ENCODE measurements at regions not wholly inside any gene's neighbourhood (a gene's known extent, or its start where the extent isn't known, plus 50 kb on each side); places are given as distances from the start of the nearest gene placed in this dataset.

DNA sequence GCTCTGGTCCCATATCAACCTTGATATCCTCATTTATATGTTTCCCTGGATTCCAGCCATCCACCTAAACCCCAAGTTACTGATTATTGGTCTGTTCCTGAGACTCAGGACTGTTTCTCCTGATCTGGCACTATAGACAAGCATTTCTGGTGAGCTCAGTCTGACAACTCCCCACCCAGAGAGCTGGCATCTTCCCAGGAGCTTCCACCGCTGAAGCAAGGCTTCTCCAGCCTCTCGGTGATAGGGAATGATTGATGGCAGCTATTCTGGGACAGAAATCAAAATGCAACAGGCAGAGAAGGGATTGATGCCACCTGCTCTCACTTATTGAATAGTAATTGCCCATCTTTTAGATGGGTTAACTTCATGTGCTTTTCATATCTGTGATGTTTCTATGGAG is 169.7 kb upstream of the GGTLC1 start:
- no peak overlapping the region for H3K4me3 ChIP-seq (ENCODE audit: low read length in 2 of 2)
- H3K27me3 ChIP-seq (ENCODE audit: control insufficient read depth in 1 of 2, insufficient read depth in 2 of 2, low read length in 2 of 2) = peaks cover 0 to 3% of the 10 kb centered on the region in 2 donors
- H3K9me3 ChIP-seq (ENCODE audit: control insufficient read depth in 2 of 2, low read length in 2 of 2) = no peaks in the 10 kb centered on the region
- no peaks in the 10 kb centered on the region for H3K4me1 ChIP-seq (ENCODE audit: control insufficient read depth, insufficient read depth, low read length)
- H3K36me3 ChIP-seq (ENCODE audit: control insufficient read depth in 2 of 2, insufficient read depth in 2 of 2, low read length in 2 of 2) = no peaks in the 10 kb centered on the region
- H3K9ac ChIP-seq (ENCODE audit: low read length in 2 of 2) = no peak overlapping the region
- H3K27ac ChIP-seq (ENCODE audit: low read length) = no peak overlapping the region

DNA sequence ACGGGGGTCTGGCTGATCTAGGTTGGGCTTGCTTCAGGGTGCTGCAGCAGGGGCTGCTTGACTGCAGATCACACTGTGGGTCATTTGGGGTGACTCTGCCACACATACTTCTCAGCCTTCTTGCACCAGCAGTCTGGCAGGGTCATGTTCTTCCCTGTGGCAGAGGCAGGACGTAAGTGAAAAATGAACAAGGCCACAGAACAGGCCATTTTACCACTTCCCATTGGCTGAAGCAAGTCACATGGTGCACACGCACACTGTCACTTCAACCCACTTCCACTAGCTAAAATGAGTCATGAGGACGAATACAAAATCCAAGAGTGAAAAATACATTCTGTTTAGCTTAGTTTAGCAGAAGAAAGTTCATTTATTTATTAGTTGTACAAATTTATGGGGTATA is 168.6 kb upstream of the GGTLC1 start:
- no peaks in the 10 kb centered on the region for H3K36me3 ChIP-seq (ENCODE audit: control insufficient read depth in 2 of 2, insufficient read depth in 2 of 2, low read length in 2 of 2)
- no peaks in the 10 kb centered on the region for H3K9me3 ChIP-seq (ENCODE audit: control insufficient read depth in 2 of 2, low read length in 2 of 2)
- H3K27ac ChIP-seq (ENCODE audit: low read length) = no peak overlapping the region
- H3K4me1 ChIP-seq (ENCODE audit: control insufficient read depth, insufficient read depth, low read length) = no peaks in the 10 kb centered on the region
- H3K4me3 ChIP-seq (ENCODE audit: low read length in 2 of 2) = no peak overlapping the region
- H3K9ac ChIP-seq (ENCODE audit: low read length in 2 of 2) = no peak overlapping the region
- peaks cover 0 to 3% of the 10 kb centered on the region in 2 donors for H3K27me3 ChIP-seq (ENCODE audit: control insufficient read depth in 1 of 2, insufficient read depth in 2 of 2, low read length in 2 of 2)

- Histone ChIP-seq H3K36me3 (ENCODE audit: control insufficient read depth in 2 of 2, insufficient read depth in 2 of 2, low read length in 2 of 2) (no peaks in the 10 kb centered on the region), H3K27ac (ENCODE audit: low read length) (no peak overlapping the region), H3K27me3 (ENCODE audit: control insufficient read depth in 1 of 2, insufficient read depth in 2 of 2, low read length in 2 of 2) (peaks cover 0 to 4% of the 10 kb centered on the region in 2 donors), H3K9ac (ENCODE audit: low read length in 2 of 2) (no peak overlapping the region), H3K9me3 (ENCODE audit: control insufficient read depth in 2 of 2, low read length in 2 of 2) (peaks cover 5 to 6% of the 10 kb centered on the region in 2 donors), H3K4me3 (ENCODE audit: low read length in 2 of 2) (no peak overlapping the region), H3K4me1 (ENCODE audit: control insufficient read depth, insufficient read depth, low read length) (no peaks in the 10 kb centered on the region)
Observed at GRCh38 chr20:24153101-24154040, 164.8 kb upstream of the GGTLC1 start.

GRCh38 chr20:24151621-24152294 is 163.2 kb upstream of the GGTLC1 start:
- H3K27ac ChIP-seq (ENCODE audit: low read length) = no peak overlapping the region
- no peak overlapping the region for H3K4me3 ChIP-seq (ENCODE audit: low read length in 2 of 2)
- peaks cover 0 to 4% of the 10 kb centered on the region in 2 donors for H3K27me3 ChIP-seq (ENCODE audit: control insufficient read depth in 1 of 2, insufficient read depth in 2 of 2, low read length in 2 of 2)
- peaks cover 5 to 7% of the 10 kb centered on the region in 2 donors for H3K9me3 ChIP-seq (ENCODE audit: control insufficient read depth in 2 of 2, low read length in 2 of 2)
- H3K4me1 ChIP-seq (ENCODE audit: control insufficient read depth, insufficient read depth, low read length) = no peaks in the 10 kb centered on the region
- no peak overlapping the region for H3K9ac ChIP-seq (ENCODE audit: low read length in 2 of 2)
- H3K36me3 ChIP-seq (ENCODE audit: control insufficient read depth in 2 of 2, insufficient read depth in 2 of 2, low read length in 2 of 2) = no peaks in the 10 kb centered on the region

DNA sequence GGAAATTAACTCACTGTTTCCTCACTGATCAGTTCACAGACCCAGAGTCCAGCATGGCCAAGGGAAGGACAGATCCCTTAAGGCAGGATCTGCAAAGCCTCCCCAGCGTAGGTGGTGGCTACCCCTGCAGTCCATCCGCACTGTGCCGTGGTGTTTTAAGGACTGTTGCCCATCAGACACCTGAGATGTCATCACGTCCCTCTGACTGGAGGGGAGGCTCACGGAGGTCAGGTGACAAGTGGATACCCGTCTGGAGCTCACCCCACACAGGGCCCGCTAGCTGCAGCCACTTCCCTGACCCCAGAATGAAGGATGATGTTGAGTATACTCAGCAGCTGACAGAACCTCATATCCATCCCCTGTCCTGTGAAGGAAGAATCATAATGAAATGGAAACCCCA is 161.8 kb upstream of the GGTLC1 start:
- H3K9me3 ChIP-seq (ENCODE audit: control insufficient read depth in 2 of 2, low read length in 2 of 2) = peaks cover 5 to 7% of the 10 kb centered on the region in 2 donors

DNA sequence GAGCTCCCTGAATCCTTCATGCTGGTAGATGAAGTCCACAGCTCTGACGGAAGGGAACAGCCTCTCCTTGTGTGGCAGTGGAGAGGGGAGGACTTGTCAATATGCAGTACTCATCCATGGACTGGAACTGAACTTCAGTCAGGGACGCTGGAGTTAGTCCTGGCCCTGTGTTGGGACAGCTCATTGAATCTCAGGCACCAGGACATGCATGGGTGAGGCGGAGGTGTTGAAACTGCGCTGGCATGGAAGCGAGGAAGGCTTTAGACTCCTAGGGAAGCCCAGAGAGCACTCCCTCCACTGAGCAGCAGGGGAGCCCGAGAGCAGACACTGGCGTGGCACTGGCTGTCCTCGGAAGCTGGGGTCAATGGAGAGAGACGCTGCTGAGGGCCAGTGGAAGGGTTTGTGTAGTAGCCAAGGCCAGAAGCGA is 161.3 kb upstream of the GGTLC1 start:
- H3K27ac ChIP-seq (ENCODE audit: low read length) = no peak overlapping the region
- no peak overlapping the region for H3K4me3 ChIP-seq (ENCODE audit: low read length in 2 of 2)
- peaks cover 5 to 7% of the 10 kb centered on the region in 2 donors for H3K9me3 ChIP-seq (ENCODE audit: control insufficient read depth in 2 of 2, low read length in 2 of 2)
- no peaks in the 10 kb centered on the region for H3K36me3 ChIP-seq (ENCODE audit: control insufficient read depth in 2 of 2, insufficient read depth in 2 of 2, low read length in 2 of 2)
- H3K4me1 ChIP-seq (ENCODE audit: control insufficient read depth, insufficient read depth, low read length) = no peaks in the 10 kb centered on the region
- H3K9ac ChIP-seq (ENCODE audit: low read length in 2 of 2) = no peak overlapping the region
- H3K27me3 ChIP-seq (ENCODE audit: control insufficient read depth in 1 of 2, insufficient read depth in 2 of 2, low read length in 2 of 2) = peaks cover 0 to 4% of the 10 kb centered on the region in 2 donors

More for the DNA sequence above, 161.8 kb upstream of the GGTLC1 start:
- H3K27me3 ChIP-seq (ENCODE audit: control insufficient read depth in 1 of 2, insufficient read depth in 2 of 2, low read length in 2 of 2) = peaks cover 0 to 4% of the 10 kb centered on the region in 2 donors
- no peak overlapping the region for H3K27ac ChIP-seq (ENCODE audit: low read length)
- H3K4me1 ChIP-seq (ENCODE audit: control insufficient read depth, insufficient read depth, low read length) = no peaks in the 10 kb centered on the region
- no peak overlapping the region for H3K9ac ChIP-seq (ENCODE audit: low read length in 2 of 2)
- no peak overlapping the region for H3K4me3 ChIP-seq (ENCODE audit: low read length in 2 of 2)
- no peaks in the 10 kb centered on the region for H3K36me3 ChIP-seq (ENCODE audit: control insufficient read depth in 2 of 2, insufficient read depth in 2 of 2, low read length in 2 of 2)

DNA sequence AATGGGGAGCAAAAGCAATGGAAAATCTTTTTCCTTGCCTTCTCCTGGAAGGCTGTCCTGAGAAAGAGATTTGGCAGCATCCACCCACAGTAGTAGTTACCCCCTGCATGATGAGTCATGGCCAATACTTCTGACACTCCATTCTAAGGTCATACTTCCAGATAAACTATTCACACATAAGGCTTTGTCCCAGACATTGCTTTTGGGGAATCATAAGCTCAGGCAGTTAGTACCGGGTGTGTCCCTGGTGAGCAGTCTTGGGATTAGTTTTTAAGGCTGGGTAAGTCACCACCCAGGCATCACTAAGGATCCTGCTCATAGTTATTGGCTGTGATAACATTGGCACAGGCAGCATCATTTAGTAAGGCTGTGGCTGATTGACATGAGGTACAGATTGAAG is 160.6 kb upstream of the GGTLC1 start:
- Histone ChIP-seq H3K9me3 (ENCODE audit: control insufficient read depth in 2 of 2, low read length in 2 of 2) (peaks cover 5 to 7% of the 10 kb centered on the region in 2 donors), H3K9ac (ENCODE audit: low read length in 2 of 2) (no peak overlapping the region), H3K27ac (ENCODE audit: low read length) (no peak overlapping the region), H3K4me1 (ENCODE audit: control insufficient read depth, insufficient read depth, low read length) (no peaks in the 10 kb centered on the region), H3K27me3 (ENCODE audit: control insufficient read depth in 1 of 2, insufficient read depth in 2 of 2, low read length in 2 of 2) (peaks cover 0 to 4% of the 10 kb centered on the region in 2 donors), H3K4me3 (ENCODE audit: low read length in 2 of 2) (no peak overlapping the region), H3K36me3 (ENCODE audit: control insufficient read depth in 2 of 2, insufficient read depth in 2 of 2, low read length in 2 of 2) (no peaks in the 10 kb centered on the region)

GRCh38 chr20:24148372-24148771 is 159.8 kb upstream of the GGTLC1 start:
- Histone ChIP-seq H3K4me3 (ENCODE audit: low read length in 2 of 2) (no peak overlapping the region), H3K27me3 (ENCODE audit: control insufficient read depth in 1 of 2, insufficient read depth in 2 of 2, low read length in 2 of 2) (peaks cover 0 to 4% of the 10 kb centered on the region in 2 donors), H3K27ac (ENCODE audit: low read length) (no peak overlapping the region), H3K36me3 (ENCODE audit: control insufficient read depth in 2 of 2, insufficient read depth in 2 of 2, low read length in 2 of 2) (no peaks in the 10 kb centered on the region), H3K9ac (ENCODE audit: low read length in 2 of 2) (no peak overlapping the region), H3K9me3 (ENCODE audit: control insufficient read depth in 2 of 2, low read length in 2 of 2) (peaks cover 5 to 7% of the 10 kb centered on the region in 2 donors), H3K4me1 (ENCODE audit: control insufficient read depth, insufficient read depth, low read length) (no peaks in the 10 kb centered on the region)

- Histone ChIP-seq H3K36me3 (ENCODE audit: control insufficient read depth in 2 of 2, insufficient read depth in 2 of 2, low read length in 2 of 2) (no peaks in the 10 kb centered on the region), H3K4me3 (ENCODE audit: low read length in 2 of 2) (no peak overlapping the region), H3K9ac (ENCODE audit: low read length in 2 of 2) (no peak overlapping the region), H3K4me1 (ENCODE audit: control insufficient read depth, insufficient read depth, low read length) (no peaks in the 10 kb centered on the region), H3K27ac (ENCODE audit: low read length) (no peak overlapping the region), H3K27me3 (ENCODE audit: control insufficient read depth in 1 of 2, insufficient read depth in 2 of 2, low read length in 2 of 2) (peaks cover 0 to 4% of the 10 kb centered on the region in 2 donors), H3K9me3 (ENCODE audit: control insufficient read depth in 2 of 2, low read length in 2 of 2) (peaks cover 5 to 7% of the 10 kb centered on the region in 2 donors)
Observed at GRCh38 chr20:24147961-24148360, 159.4 kb upstream of the GGTLC1 start.

DNA sequence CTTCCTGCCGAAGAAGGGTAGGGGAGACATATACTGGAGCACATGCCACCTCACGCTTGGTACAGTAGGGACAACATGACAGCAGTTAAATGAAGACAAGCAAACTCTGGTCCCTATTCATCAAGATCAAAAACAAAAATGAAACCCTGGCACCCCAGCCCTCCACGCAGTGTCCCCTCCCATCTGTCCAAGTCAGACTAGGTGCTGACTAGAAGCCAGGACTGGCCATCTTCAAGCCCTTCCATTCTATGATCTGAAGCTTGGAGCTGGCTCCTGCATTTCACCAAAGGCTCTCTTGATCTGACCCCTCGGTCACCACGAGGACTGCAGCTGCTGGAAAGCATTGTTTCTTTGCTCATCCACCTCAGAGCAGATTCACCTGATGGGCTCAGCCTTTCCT is 158.9 kb upstream of the GGTLC1 start:
- Histone ChIP-seq H3K36me3 (ENCODE audit: control insufficient read depth in 2 of 2, insufficient read depth in 2 of 2, low read length in 2 of 2) (no peaks in the 10 kb centered on the region), H3K27ac (ENCODE audit: low read length) (no peak overlapping the region), H3K9ac (ENCODE audit: low read length in 2 of 2) (no peak overlapping the region), H3K4me3 (ENCODE audit: low read length in 2 of 2) (no peak overlapping the region), H3K4me1 (ENCODE audit: control insufficient read depth, insufficient read depth, low read length) (no peaks in the 10 kb centered on the region), H3K9me3 (ENCODE audit: control insufficient read depth in 2 of 2, low read length in 2 of 2) (peaks cover 5 to 7% of the 10 kb centered on the region in 2 donors), H3K27me3 (ENCODE audit: control insufficient read depth in 1 of 2, insufficient read depth in 2 of 2, low read length in 2 of 2) (peaks cover 0 to 4% of the 10 kb centered on the region in 2 donors)
